Mesenchymal stem cell (in vitro differentiated cells and primary cell): ENCODE measurements at regions not wholly inside any gene's neighbourhood (a gene's known extent, or its start where the extent isn't known, plus 50 kb on each side); places are given as distances from the start of the nearest gene placed in this dataset.
A peak's percentile ranks its signal among the peaks of the same experiment; 100 is the strongest.

ENCODE experiments used
- DNase-seq: peaks from one replicate; pipeline ENCODE4 v3.0.0-alpha.2; 2013
- H2AFZ ChIP-seq: one replicate; pipeline ENCODE4 v1.6.1; 2013; ENCODE audit warnings: low read depth, mild to moderate bottlenecking, control low read depth, inconsistent platforms, low read length, moderate library complexity
- H2AK5ac ChIP-seq: 2 replicates; pipeline ENCODE4 v1.6.1; 2013; ENCODE audit warnings: low read length, moderate library complexity, mild to moderate bottlenecking, inconsistent platforms; ENCODE audit not compliant: severe bottlenecking
- H2BK120ac ChIP-seq: one replicate; pipeline ENCODE4 v1.6.1; 2013; ENCODE audit warnings: low read depth, mild to moderate bottlenecking, inconsistent platforms, low read length, moderate library complexity
- H2BK12ac ChIP-seq, 2 experiments: one replicate each; pipeline ENCODE4 v1.6.1; 2013; ENCODE audit warnings: inconsistent platforms in 2 of 2, low read length in 2 of 2, mild to moderate bottlenecking in 2 of 2, moderate library complexity in 2 of 2, control low read depth in 1 of 2
- H2BK15ac ChIP-seq: one replicate; pipeline ENCODE4 v1.6.1; 2013; ENCODE audit warnings: mild to moderate bottlenecking, low read depth, inconsistent platforms; ENCODE audit not compliant: poor library complexity, severe bottlenecking
- H2BK5ac ChIP-seq: 2 replicates; pipeline ENCODE4 v1.6.1; 2013; ENCODE audit warnings: low read depth, mild to moderate bottlenecking, low read length, control low read depth, inconsistent platforms; ENCODE audit not compliant: poor library complexity, severe bottlenecking
- H3K14ac ChIP-seq, 2 experiments: one replicate each; pipeline ENCODE4 v1.6.1; 2013; ENCODE audit warnings: inconsistent platforms in 2 of 2, low read length in 2 of 2, control low read depth in 1 of 2, mild to moderate bottlenecking in 1 of 2, moderate library complexity in 1 of 2
- H3K18ac ChIP-seq, 2 experiments: one replicate each; pipeline ENCODE4 v1.6.1; 2013; ENCODE audit warnings: inconsistent platforms in 2 of 2, low read length in 2 of 2, control low read depth in 1 of 2, low read depth in 1 of 2, mild to moderate bottlenecking in 1 of 2
- H3K23ac ChIP-seq, 2 experiments: one replicate each; pipeline ENCODE4 v1.6.1; 2013; ENCODE audit warnings: inconsistent platforms in 2 of 2, low read length in 2 of 2, mild to moderate bottlenecking in 2 of 2, moderate library complexity in 2 of 2, control low read depth in 1 of 2
- H3K27ac ChIP-seq: 2 replicates; pipeline ENCODE4 v1.5.1; 2013; ENCODE audit warnings: mild to moderate bottlenecking, moderate library complexity, low read length, control low read depth, inconsistent platforms; ENCODE audit not compliant: poor library complexity, severe bottlenecking
- H3K27me3 ChIP-seq, 2 experiments: 2 replicates each; pipeline versions ENCODE4 v1.6.1 to v1.7.0; 2013; ENCODE audit warnings: low read length in 2 of 2, mild to moderate bottlenecking in 2 of 2, moderate library complexity in 2 of 2, control low read depth in 1 of 2, inconsistent platforms in 1 of 2; ENCODE audit not compliant: control insufficient read depth in 1 of 2, insufficient read depth in 1 of 2
- H3K36me3 ChIP-seq, 2 experiments: 2 replicates each; pipeline versions ENCODE4 v1.6.1 to v1.7.0; 2013; ENCODE audit warnings: low read length in 2 of 2, control low read depth in 1 of 2, inconsistent platforms in 1 of 2, low read depth in 1 of 2, mild to moderate bottlenecking in 1 of 2; ENCODE audit not compliant: insufficient read depth in 2 of 2, control insufficient read depth in 1 of 2
- H3K4ac ChIP-seq, 2 experiments: one replicate each; pipeline ENCODE4 v1.6.1; 2013; ENCODE audit warnings: inconsistent platforms in 2 of 2, low read length in 2 of 2, mild to moderate bottlenecking in 2 of 2, moderate library complexity in 2 of 2, control low read depth in 1 of 2, low read depth in 1 of 2
- H3K4me1 ChIP-seq: 2 replicates; pipeline ENCODE4 v1.6.1; 2013; ENCODE audit warnings: low read depth, low read length, control low read depth; ENCODE audit not compliant: control insufficient read depth, insufficient read depth
- H3K4me2 ChIP-seq: 2 replicates; pipeline ENCODE4 v1.6.1; 2013; ENCODE audit warnings: low read length, mild to moderate bottlenecking, inconsistent platforms; ENCODE audit not compliant: poor library complexity, severe bottlenecking
- H3K4me3 ChIP-seq, 2 experiments: 2 replicates each; pipeline versions ENCODE4 v1.5.1 to v1.7.0; 2013; ENCODE audit warnings: low read length in 2 of 2, mild to moderate bottlenecking in 2 of 2, control low read depth in 1 of 2, low read depth in 1 of 2; ENCODE audit not compliant: insufficient read depth in 1 of 2
- H3K79me1 ChIP-seq: replicated peaks from 2 replicates; pipeline ENCODE4 v1.6.1; 2013; ENCODE audit warnings: mild to moderate bottlenecking, control low read depth, low read length, inconsistent platforms; ENCODE audit not compliant: poor library complexity, severe bottlenecking
- H3K9ac ChIP-seq: 2 replicates; pipeline ENCODE4 v1.7.0; 2013; ENCODE audit warnings: mild to moderate bottlenecking, low read length, moderate library complexity
- H3K9me3 ChIP-seq: 2 replicates; pipeline ENCODE4 v1.7.0; 2013; ENCODE audit warnings: mild to moderate bottlenecking, low read length; ENCODE audit not compliant: control insufficient read depth
- H4K8ac ChIP-seq: one replicate; pipeline ENCODE4 v1.6.1; 2013; ENCODE audit warnings: inconsistent platforms, mild to moderate bottlenecking, low read length, moderate library complexity
- H4K91ac ChIP-seq: one replicate; pipeline ENCODE4 v1.6.1; 2013; ENCODE audit warnings: mild to moderate bottlenecking, low read length, inconsistent platforms
- WGBS: methylation state at CpG from one replicate; pipeline ENCODE4 v1.1.7; 2013; ENCODE audit warnings: mixed read lengths; 5-methylcytosine and 5-hydroxymethylcytosine counted together

GRCh38 chr7:17545348-17545747 is 246.9 kb downstream of the AHR start:
- no peak overlapping the region for H3K14ac ChIP-seq
- H3K4me2 ChIP-seq: no peak overlapping the region
- H4K8ac ChIP-seq: no peak overlapping the region
- no peak for DNase-seq
- H2BK5ac ChIP-seq: no peak overlapping the region
- H3K4me3 ChIP-seq: no peak overlapping the region
- no peak overlapping the region for H3K18ac ChIP-seq
- H3K4ac ChIP-seq: no peak overlapping the region
- H2BK120ac ChIP-seq: no peak overlapping the region
- H3K36me3 ChIP-seq: no peaks in the 10 kb centered on the region
- no peaks in the 10 kb centered on the region for H3K27me3 ChIP-seq
- H2AK5ac ChIP-seq: no peak overlapping the region
- H3K9ac ChIP-seq: peak overlapping the region; percentile 60
- H2AFZ ChIP-seq: no peak overlapping the region
- H3K9me3 ChIP-seq: no peaks in the 10 kb centered on the region
- no peak overlapping the region for H3K23ac ChIP-seq
- H4K91ac ChIP-seq: no peak overlapping the region
- no peak overlapping the region for H2BK15ac ChIP-seq
- peaks cover 10% of the 10 kb centered on the region for H3K79me1 ChIP-seq
- no peak overlapping the region for H3K27ac ChIP-seq
- H2BK12ac ChIP-seq: no peak overlapping the region
- H3K4me1 ChIP-seq: no peaks in the 10 kb centered on the region

- Histone ChIP-seq H3K14ac (no peak overlapping the region), H2BK15ac (no peak overlapping the region), H3K18ac (peak overlapping the region in 1 of 2 experiments; percentile 28), H3K27ac (no peak overlapping the region), H3K4me1 (no peaks in the 10 kb centered on the region), H4K91ac (no peak overlapping the region), H2BK120ac (no peak overlapping the region), H3K9me3 (no peaks in the 10 kb centered on the region), H3K4me2 (no peak overlapping the region), H3K36me3 (no peaks in the 10 kb centered on the region), H2BK5ac (no peak overlapping the region), H3K4me3 (peak overlapping the region in 1 of 2 experiments; percentile 20), H3K23ac (no peak overlapping the region), H3K9ac (peak overlapping the region; percentile 60), H2AFZ (no peak overlapping the region), H3K79me1 (peaks cover 8% of the 10 kb centered on the region), H3K4ac (no peak overlapping the region), H4K8ac (no peak overlapping the region), H3K27me3 (no peaks in the 10 kb centered on the region), H2BK12ac (no peak overlapping the region), H2AK5ac (no peak overlapping the region)
- 88% methylated on average over 3 of the region's 3 CpGs for WGBS
- DNase-seq: no peak
Measured at GRCh38 chr7:17546189-17546588, 247.7 kb downstream of the AHR start.

GRCh38 chr7:17546592-17546991 is 248.1 kb downstream of the AHR start:
- Histone ChIP-seq H4K91ac (no peak overlapping the region), H2BK5ac (no peak overlapping the region), H2BK120ac (no peak overlapping the region), H2AFZ (no peak overlapping the region), H4K8ac (no peak overlapping the region), H3K4me1 (no peaks in the 10 kb centered on the region), H3K4ac (peak overlapping the region in 1 of 2 experiments; percentile 63), H3K27me3 (no peaks in the 10 kb centered on the region), H3K9me3 (no peaks in the 10 kb centered on the region), H3K18ac (no peak overlapping the region), H3K4me3 (no peak overlapping the region), H2BK12ac (no peak overlapping the region), H2BK15ac (no peak overlapping the region), H3K4me2 (no peak overlapping the region), H3K27ac (no peak overlapping the region), H2AK5ac (no peak overlapping the region), H3K9ac (peak overlapping the region; percentile 60), H3K14ac (no peak overlapping the region), H3K36me3 (no peaks in the 10 kb centered on the region), H3K23ac (no peak overlapping the region), H3K79me1 (peaks cover 8% of the 10 kb centered on the region)
- no CpG with 5 or more reads among the region's 1 CpG for WGBS
- DNase-seq: peak; percentile 92

- Histone ChIP-seq H4K8ac (no peak overlapping the region), H3K9ac (no peak overlapping the region), H3K4me3 (no peak overlapping the region), H3K14ac (no peak overlapping the region), H2BK15ac (no peak overlapping the region), H3K27me3 (no peaks in the 10 kb centered on the region), H3K79me1 (peaks cover 13% of the 10 kb centered on the region), H3K4me2 (no peak overlapping the region), H2AK5ac (no peak overlapping the region), H3K4ac (no peak overlapping the region), H3K36me3 (no peaks in the 10 kb centered on the region), H2BK12ac (peak overlapping the region; percentile 79 to 90), H3K4me1 (no peaks in the 10 kb centered on the region), H3K27ac (no peak overlapping the region), H3K23ac (no peak overlapping the region), H3K9me3 (no peaks in the 10 kb centered on the region), H4K91ac (no peak overlapping the region), H2AFZ (no peak overlapping the region), H2BK5ac (no peak overlapping the region), H3K18ac (peak overlapping the region in 1 of 2 experiments; percentile 58), H2BK120ac (no peak overlapping the region)
- no peak for DNase-seq
- WGBS: 60% methylated on average over 1 of the region's 4 CpGs
Measured at GRCh38 chr7:17548014-17548653, 249.7 kb downstream of the AHR start.
